Lower lobe of right lung (tissue), 2 donors: ENCODE measurements at regions not wholly inside any gene's neighbourhood (a gene's known extent, or its start where the extent isn't known, plus 50 kb on each side); places are given as distances from the start of the nearest gene placed in this dataset.

ENCODE experiments used
- ATAC-seq, 2 donors: fragments of 200-7000 bp; cut with Tn5 transposase; one replicate each; pipeline ENCODE4 v1.9.1; 2020 to 2022; ENCODE audit warnings: mild to moderate bottlenecking in 2 of 2, moderate library complexity in 2 of 2
- DNase-seq: peaks from one replicate; pipeline ENCODE4 v3.0.0-alpha.2; 2020
- H3K27ac ChIP-seq: fragments of 200-600 bp; one replicate; pipeline ENCODE4 v1.8.0; 2022
- H3K27me3 ChIP-seq: fragments of 200-600 bp; one replicate; pipeline ENCODE4 v1.8.0; 2022; ENCODE audit warnings: low read depth
- H3K36me3 ChIP-seq: fragments of 200-600 bp; one replicate; pipeline ENCODE4 v1.8.0; 2022; ENCODE audit warnings: mild to moderate bottlenecking
- H3K4me1 ChIP-seq: fragments of 200-600 bp; one replicate; pipeline ENCODE4 v1.8.0; 2022
- H3K4me3 ChIP-seq: fragments of 200-600 bp; one replicate; pipeline ENCODE4 v1.8.0; 2022; ENCODE audit warnings: mild to moderate bottlenecking
- H3K9me3 ChIP-seq: fragments of 200-600 bp; one replicate; pipeline ENCODE4 v1.8.0; 2022
- intact Hi-C: fragments of 100-400 bp; cut with DNase I; formaldehyde crosslinking; loops from one replicate; pipeline ENCODE4 v1.11.0; 2022
- TF ChIP-seq, protein P1 (sequence below): fragments of 200-600 bp; IDR thresholded peaks from one replicate; pipeline ENCODE4 v1.8.0; 2022; ENCODE audit warnings: antibody characterized with exemption, mild to moderate bottlenecking
- donor health status: DM: no; HTN: yes; CAD: no; lungs with severe emphysema.

DNA sequence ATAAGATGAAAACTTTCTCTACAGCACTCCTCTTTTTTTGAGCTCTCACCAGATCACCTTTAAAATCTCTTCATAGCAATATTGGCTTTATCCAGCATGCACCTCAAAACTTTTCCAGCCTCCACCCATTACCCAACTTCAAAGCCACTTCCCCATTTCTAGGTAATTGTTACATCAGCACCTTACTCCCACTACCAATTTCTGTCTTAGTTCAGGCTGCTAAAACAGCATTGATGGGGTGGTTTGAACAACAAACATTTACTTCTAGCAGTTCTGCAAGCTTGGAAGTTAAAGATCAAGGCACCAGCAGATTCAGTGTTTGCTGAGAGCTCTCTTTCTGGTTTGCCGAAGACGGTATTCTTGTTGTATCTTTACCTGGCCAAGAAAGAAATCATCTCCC is 114.0 kb upstream of the SLC39A10 start:
- ATAC-seq (no peak), DNase-seq (no peak)
- H3K36me3 ChIP-seq, result no peaks in the 10 kb centered on the region
- intact Hi-C loops, result no loop called here
- TF ChIP-seq, protein P1, sequence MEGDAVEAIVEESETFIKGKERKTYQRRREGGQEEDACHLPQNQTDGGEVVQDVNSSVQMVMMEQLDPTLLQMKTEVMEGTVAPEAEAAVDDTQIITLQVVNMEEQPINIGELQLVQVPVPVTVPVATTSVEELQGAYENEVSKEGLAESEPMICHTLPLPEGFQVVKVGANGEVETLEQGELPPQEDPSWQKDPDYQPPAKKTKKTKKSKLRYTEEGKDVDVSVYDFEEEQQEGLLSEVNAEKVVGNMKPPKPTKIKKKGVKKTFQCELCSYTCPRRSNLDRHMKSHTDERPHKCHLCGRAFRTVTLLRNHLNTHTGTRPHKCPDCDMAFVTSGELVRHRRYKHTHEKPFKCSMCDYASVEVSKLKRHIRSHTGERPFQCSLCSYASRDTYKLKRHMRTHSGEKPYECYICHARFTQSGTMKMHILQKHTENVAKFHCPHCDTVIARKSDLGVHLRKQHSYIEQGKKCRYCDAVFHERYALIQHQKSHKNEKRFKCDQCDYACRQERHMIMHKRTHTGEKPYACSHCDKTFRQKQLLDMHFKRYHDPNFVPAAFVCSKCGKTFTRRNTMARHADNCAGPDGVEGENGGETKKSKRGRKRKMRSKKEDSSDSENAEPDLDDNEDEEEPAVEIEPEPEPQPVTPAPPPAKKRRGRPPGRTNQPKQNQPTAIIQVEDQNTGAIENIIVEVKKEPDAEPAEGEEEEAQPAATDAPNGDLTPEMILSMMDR, result no peak
- peaks cover 4% of the 10 kb centered on the region for H3K4me1 ChIP-seq
- no peak overlapping the region for H3K4me3 ChIP-seq
- H3K9me3 ChIP-seq, result no peaks in the 10 kb centered on the region
- no peaks in the 10 kb centered on the region for H3K27me3 ChIP-seq
- H3K27ac ChIP-seq, result no peak overlapping the region

DNA sequence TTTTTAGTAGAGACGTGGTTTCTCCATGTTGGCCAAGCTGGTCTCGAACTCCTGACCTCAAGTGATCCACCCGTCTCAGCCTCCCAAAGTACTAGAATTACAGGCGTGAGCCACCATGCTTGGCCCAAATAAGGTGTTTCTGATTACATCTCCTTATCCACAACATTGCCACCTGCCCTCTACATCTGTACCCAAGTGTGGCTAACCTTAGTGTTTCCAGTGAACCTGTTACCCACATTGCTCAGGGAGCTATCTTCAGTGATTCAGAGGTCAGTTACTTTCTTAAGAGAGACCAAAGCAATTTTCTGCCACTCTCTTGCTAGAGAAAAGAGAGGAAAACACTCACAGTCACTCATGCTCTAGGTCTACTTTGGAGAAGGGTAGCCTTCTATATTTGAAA is 115.0 kb upstream of the SLC39A10 start:
- no peaks in the 10 kb centered on the region for H3K36me3 ChIP-seq
- H3K4me3 ChIP-seq, result no peak overlapping the region
- TF ChIP-seq, protein P1, result no peak
- H3K4me1 ChIP-seq, result peaks cover 7% of the 10 kb centered on the region
- no peaks in the 10 kb centered on the region for H3K9me3 ChIP-seq
- no peaks in the 10 kb centered on the region for H3K27me3 ChIP-seq
- intact Hi-C loops, result no loop called here
- H3K27ac ChIP-seq, result no peak overlapping the region
- DNase-seq, result no peak
- ATAC-seq, result no peak

DNA sequence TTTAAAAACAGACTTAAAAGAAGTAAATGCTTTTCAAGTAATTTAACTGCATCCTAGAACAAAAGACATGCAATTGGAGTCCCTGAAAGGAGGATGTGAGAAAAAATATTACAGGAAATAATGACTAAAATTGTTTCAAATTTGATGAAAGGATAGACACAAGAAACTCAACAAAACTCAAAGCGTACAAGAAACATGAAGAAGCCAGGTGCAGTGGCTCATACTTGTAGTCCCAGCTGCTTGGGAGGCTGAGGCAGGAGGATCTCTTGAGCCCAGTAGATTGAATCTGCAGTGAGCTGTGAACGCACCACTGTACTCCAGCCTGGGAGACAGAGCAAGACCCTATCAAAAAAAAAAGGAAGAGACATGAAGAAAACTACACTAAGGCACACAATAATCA is 118.1 kb upstream of the SLC39A10 start:
- Histone ChIP-seq H3K36me3 (no peaks in the 10 kb centered on the region), H3K4me3 (no peak overlapping the region), H3K9me3 (no peaks in the 10 kb centered on the region), H3K27me3 (no peaks in the 10 kb centered on the region), H3K4me1 (peaks cover 30% of the 10 kb centered on the region), H3K27ac (no peak overlapping the region)
- TF ChIP-seq, protein P1, result no peak
- ATAC-seq, result no peak
- intact Hi-C loops, result no loop called here
- DNase-seq, result no peak

DNA sequence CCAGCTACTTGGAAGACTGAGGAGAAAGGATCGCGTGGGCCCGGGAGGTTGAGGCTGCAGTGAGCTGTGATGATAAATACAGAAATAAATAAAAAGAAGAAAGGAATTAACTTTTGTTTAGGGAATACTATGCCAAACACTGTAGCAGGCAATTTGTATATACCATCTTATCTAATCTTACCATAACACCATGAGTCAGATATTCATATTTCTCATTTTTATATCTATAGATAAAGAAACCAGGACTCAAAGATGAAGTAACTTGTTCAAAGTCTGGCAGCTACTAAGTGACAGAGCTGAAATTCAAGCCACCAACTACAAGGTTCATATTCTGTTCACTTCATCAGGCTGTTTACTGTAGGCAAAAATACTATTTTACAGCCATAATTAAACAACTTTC is 119.2 kb upstream of the SLC39A10 start:
- Histone ChIP-seq H3K4me3 (no peak overlapping the region), H3K27me3 (no peaks in the 10 kb centered on the region), H3K36me3 (no peaks in the 10 kb centered on the region), H3K4me1 (peaks cover 39% of the 10 kb centered on the region), H3K9me3 (no peaks in the 10 kb centered on the region), H3K27ac (no peak overlapping the region)
- ATAC-seq (no peak), DNase-seq (no peak)
- intact Hi-C loops, result no loop called here
- TF ChIP-seq, protein P1, result no peak

DNA sequence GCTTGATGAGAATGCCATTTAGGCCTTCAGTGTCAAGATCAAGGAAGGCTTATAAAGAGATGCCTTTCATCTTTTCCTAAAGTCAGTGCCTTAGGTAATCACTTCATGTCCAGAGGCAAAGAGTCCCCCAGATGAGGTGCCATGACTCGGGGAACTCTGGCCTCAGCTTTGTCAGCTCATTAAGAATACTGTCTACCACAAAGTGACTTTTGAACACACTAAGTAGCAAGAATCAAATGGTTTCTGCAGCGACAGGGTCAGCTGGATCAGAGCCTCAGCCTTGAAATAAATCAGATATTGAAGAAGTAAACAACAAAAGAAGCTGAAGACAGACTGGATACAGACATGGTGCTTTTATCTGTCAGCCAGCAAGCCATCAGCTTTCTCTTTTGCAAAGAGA is 120.1 kb upstream of the SLC39A10 start:
- H3K27ac ChIP-seq, result peak overlapping the region; percentile 5
- DNase-seq, result no peak

More for the DNA sequence above, 120.1 kb upstream of the SLC39A10 start:
- no peaks in the 10 kb centered on the region for H3K27me3 ChIP-seq
- no peaks in the 10 kb centered on the region for H3K36me3 ChIP-seq
- intact Hi-C loops, result no loop called here
- no peak overlapping the region for H3K4me3 ChIP-seq
- no peak for ATAC-seq
- peaks cover 39% of the 10 kb centered on the region for H3K4me1 ChIP-seq
- TF ChIP-seq, protein P1, result no peak
- H3K9me3 ChIP-seq, result no peaks in the 10 kb centered on the region
